Astrocyte (in vitro differentiated cells and primary cell): ENCODE measurements at regions not wholly inside any gene's neighbourhood (a gene's known extent, or its start where the extent isn't known, plus 50 kb on each side); places are given as distances from the start of the nearest gene placed in this dataset.

Source experiments
- DNase-seq: peaks from one replicate; pipeline ENCODE4 v3.0.0-alpha.2; 2010; ENCODE audit warnings: low read depth
- FAIRE-seq: peaks from 2 replicates; lab custom pipeline; 2011; peaks lifted over from hg19 to GRCh38; lab: Jason Lieb, UNC
- H2AFZ ChIP-seq: 2 replicates; pipeline ENCODE4 v1.6.0; 2012; ENCODE audit warnings: low read depth, low read length, inconsistent platforms
- H3K27ac ChIP-seq: 2 replicates; pipeline ENCODE4 v1.5.1; 2011; ENCODE audit warnings: low read depth, low read length, inconsistent platforms
- H3K27me3 ChIP-seq: 2 replicates; pipeline ENCODE4 v1.6.0; 2011; ENCODE audit warnings: low read length, inconsistent platforms; ENCODE audit not compliant: insufficient read depth
- H3K36me3 ChIP-seq: 2 replicates; pipeline ENCODE4 v1.5.1; 2011; ENCODE audit warnings: low read length, inconsistent platforms; ENCODE audit not compliant: insufficient read depth
- H3K4me1 ChIP-seq: 2 replicates; pipeline ENCODE4 v1.5.1; 2011; ENCODE audit warnings: low read length, inconsistent platforms; ENCODE audit not compliant: insufficient read depth
- H3K4me2 ChIP-seq: 2 replicates; pipeline ENCODE4 v1.6.0; 2012; ENCODE audit warnings: low read length, inconsistent platforms
- H3K4me3 ChIP-seq: 2 replicates; pipeline ENCODE4 v1.5.1; 2011; ENCODE audit warnings: low read depth, mild to moderate bottlenecking, low read length, inconsistent platforms; ENCODE audit not compliant: insufficient read depth
- H3K79me2 ChIP-seq: 2 replicates; pipeline ENCODE4 v1.6.0; 2012; ENCODE audit warnings: mild to moderate bottlenecking, low read length, inconsistent platforms; ENCODE audit not compliant: insufficient read depth
- H3K9ac ChIP-seq: 2 replicates; pipeline ENCODE4 v1.6.0; 2012; ENCODE audit warnings: mild to moderate bottlenecking, low read length, inconsistent platforms
- H3K9me3 ChIP-seq: 2 replicates; pipeline ENCODE4 v1.5.1; 2012; ENCODE audit warnings: low read depth, mild to moderate bottlenecking, low read length, inconsistent platforms; ENCODE audit not compliant: insufficient read depth
- H4K20me1 ChIP-seq: 2 replicates; pipeline ENCODE4 v1.6.0; 2012; ENCODE audit warnings: low read length, inconsistent platforms; ENCODE audit not compliant: insufficient read depth
- H3K27ac Mint-ChIP-seq: one replicate; pipeline ENCODE4 v1.8.0; 2021; ENCODE audit warnings: mild to moderate bottlenecking, mixed read lengths; ENCODE audit not compliant: unreplicated experiment
- H3K27me3 Mint-ChIP-seq: one replicate; pipeline ENCODE4 v1.8.0; 2021; ENCODE audit warnings: low read depth, mixed read lengths; ENCODE audit not compliant: unreplicated experiment
- H3K36me3 Mint-ChIP-seq: one replicate; pipeline ENCODE4 v1.8.0; 2021; ENCODE audit warnings: low read depth, mixed read lengths; ENCODE audit not compliant: unreplicated experiment
- H3K4me1 Mint-ChIP-seq: one replicate; pipeline ENCODE4 v1.8.0; 2021; ENCODE audit warnings: low read depth, mixed read lengths; ENCODE audit not compliant: unreplicated experiment
- H3K4me3 Mint-ChIP-seq: one replicate; pipeline ENCODE4 v1.8.0; 2021; ENCODE audit warnings: mild to moderate bottlenecking, moderate library complexity, mixed read lengths; ENCODE audit not compliant: unreplicated experiment
- H3K9me3 Mint-ChIP-seq: one replicate; pipeline ENCODE4 v1.8.0; 2021; ENCODE audit warnings: mild to moderate bottlenecking, mixed read lengths; ENCODE audit not compliant: unreplicated experiment
- CTCF ChIP-seq: IDR thresholded peaks from 2 replicates; pipeline ENCODE4 v1.5.1; 2011; ENCODE audit warnings: low read depth, mild to moderate bottlenecking, inconsistent platforms, low read length, moderate library complexity; ENCODE audit not compliant: insufficient read depth
- EZH2 ChIP-seq: IDR thresholded peaks from 2 replicates; pipeline ENCODE4 v1.6.1; 2012; ENCODE audit warnings: mild to moderate bottlenecking, low read length, inconsistent platforms; ENCODE audit not compliant: insufficient read depth

GRCh38 chr7:124124201-124124600 lies 91.3 kb upstream of the TMEM229A start:
- H3K4me3 ChIP-seq: no peak overlapping the region
- H3K27ac ChIP-seq: no peak overlapping the region
- no peaks in the 10 kb centered on the region for H3K4me1 ChIP-seq
- H3K9me3 ChIP-seq: no peaks in the 10 kb centered on the region
- H3K4me2 ChIP-seq: no peak overlapping the region
- no peaks in the 10 kb centered on the region for H4K20me1 ChIP-seq
- H3K36me3 Mint-ChIP-seq: no peaks in the 10 kb centered on the region
- H3K9me3 Mint-ChIP-seq: peaks cover 2% of the 10 kb centered on the region
- H2AFZ ChIP-seq: no peak overlapping the region
- no peaks in the 10 kb centered on the region for H3K27me3 Mint-ChIP-seq
- no peak overlapping the region for H3K4me3 Mint-ChIP-seq
- H3K4me1 Mint-ChIP-seq: no peaks in the 10 kb centered on the region
- no peak for TF ChIP-seq EZH2
- no peak for TF ChIP-seq CTCF
- H3K36me3 ChIP-seq: no peaks in the 10 kb centered on the region
- H3K27ac Mint-ChIP-seq: no peak overlapping the region
- no peaks in the 10 kb centered on the region for H3K27me3 ChIP-seq
- DNase-seq (no peak), FAIRE-seq (no peak)
- H3K79me2 ChIP-seq: no peaks in the 10 kb centered on the region
- H3K9ac ChIP-seq: no peak overlapping the region

GRCh38 chr7:124120911-124121310 lies 88.0 kb upstream of the TMEM229A start:
- no peaks in the 10 kb centered on the region for H4K20me1 ChIP-seq
- Mint-ChIP-seq H3K9me3 (peaks cover 3% of the 10 kb centered on the region), H3K27ac (no peak overlapping the region), H3K4me1 (no peaks in the 10 kb centered on the region), H3K4me3 (no peak overlapping the region), H3K27me3 (no peaks in the 10 kb centered on the region), H3K36me3 (no peaks in the 10 kb centered on the region)
- no peaks in the 10 kb centered on the region for H3K27me3 ChIP-seq
- no peak overlapping the region for H2AFZ ChIP-seq
- H3K4me1 ChIP-seq: no peaks in the 10 kb centered on the region
- no peak overlapping the region for H3K9ac ChIP-seq
- TF ChIP-seq EZH2: no peak
- no peak for TF ChIP-seq CTCF
- no peaks in the 10 kb centered on the region for H3K79me2 ChIP-seq
- H3K4me2 ChIP-seq: no peak overlapping the region
- H3K36me3 ChIP-seq: no peaks in the 10 kb centered on the region
- no peak overlapping the region for H3K4me3 ChIP-seq
- DNase-seq (no peak), FAIRE-seq (no peak)
- no peak overlapping the region for H3K27ac ChIP-seq
- H3K9me3 ChIP-seq: no peaks in the 10 kb centered on the region

- Histone ChIP-seq H3K27me3 (no peaks in the 10 kb centered on the region), H3K36me3 (no peaks in the 10 kb centered on the region), H4K20me1 (no peaks in the 10 kb centered on the region), H3K4me1 (no peaks in the 10 kb centered on the region), H3K4me3 (no peak overlapping the region), H2AFZ (no peak overlapping the region), H3K9me3 (no peaks in the 10 kb centered on the region), H3K79me2 (no peaks in the 10 kb centered on the region), H3K9ac (no peak overlapping the region), H3K4me2 (no peak overlapping the region), H3K27ac (no peak overlapping the region)
- TF ChIP-seq CTCF: no peak
- TF ChIP-seq EZH2: no peak
- Mint-ChIP-seq H3K9me3 (peaks cover 3% of the 10 kb centered on the region), H3K4me3 (no peak overlapping the region), H3K27me3 (no peaks in the 10 kb centered on the region), H3K27ac (no peak overlapping the region), H3K36me3 (no peaks in the 10 kb centered on the region), H3K4me1 (no peaks in the 10 kb centered on the region)
- DNase-seq: no peak
- FAIRE-seq: no peak
Observed at GRCh38 chr7:124113045-124113444, 80.2 kb upstream of the TMEM229A start.
